GM10266 (cell line): ENCODE measurements at regions not wholly inside any gene's neighbourhood (a gene's known extent, or its start where the extent isn't known, plus 50 kb on each side); places are given as distances from the start of the nearest gene placed in this dataset.

ENCODE experiments used
- DNase-seq: peaks from one replicate; pipeline ENCODE4 v3.0.0; 2012; ENCODE audit errors: extremely low spot score
- TF ChIP-seq, protein P1 (sequence below): IDR thresholded peaks from 2 replicates; pipeline ENCODE4 v1.5.1; 2012; ENCODE audit warnings: mild to moderate bottlenecking, low read depth; ENCODE audit not compliant: control insufficient read depth, insufficient read depth; ENCODE audit errors: missing control alignments

DNA sequence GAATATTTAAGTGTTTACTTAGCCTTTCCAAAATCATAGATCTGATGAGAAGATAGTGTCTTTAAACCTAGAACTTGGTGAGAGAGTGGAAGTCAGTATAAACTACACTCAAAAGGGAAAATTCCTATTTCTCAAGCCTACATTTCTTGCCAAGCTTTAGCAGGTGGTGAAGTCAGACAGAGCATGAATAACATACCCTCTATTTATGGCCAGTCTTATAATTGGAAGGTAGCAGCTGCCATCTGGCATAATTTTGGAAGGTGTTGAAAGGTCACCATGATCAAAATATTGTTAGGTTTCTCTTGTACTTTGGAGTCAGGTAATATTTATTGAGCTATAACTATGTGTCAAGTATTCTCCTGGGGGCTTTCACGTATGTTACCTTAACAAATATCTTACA lies 729.3 kb upstream of the KIF2B start:
- DNase-seq = no peak
- TF ChIP-seq, protein P1, sequence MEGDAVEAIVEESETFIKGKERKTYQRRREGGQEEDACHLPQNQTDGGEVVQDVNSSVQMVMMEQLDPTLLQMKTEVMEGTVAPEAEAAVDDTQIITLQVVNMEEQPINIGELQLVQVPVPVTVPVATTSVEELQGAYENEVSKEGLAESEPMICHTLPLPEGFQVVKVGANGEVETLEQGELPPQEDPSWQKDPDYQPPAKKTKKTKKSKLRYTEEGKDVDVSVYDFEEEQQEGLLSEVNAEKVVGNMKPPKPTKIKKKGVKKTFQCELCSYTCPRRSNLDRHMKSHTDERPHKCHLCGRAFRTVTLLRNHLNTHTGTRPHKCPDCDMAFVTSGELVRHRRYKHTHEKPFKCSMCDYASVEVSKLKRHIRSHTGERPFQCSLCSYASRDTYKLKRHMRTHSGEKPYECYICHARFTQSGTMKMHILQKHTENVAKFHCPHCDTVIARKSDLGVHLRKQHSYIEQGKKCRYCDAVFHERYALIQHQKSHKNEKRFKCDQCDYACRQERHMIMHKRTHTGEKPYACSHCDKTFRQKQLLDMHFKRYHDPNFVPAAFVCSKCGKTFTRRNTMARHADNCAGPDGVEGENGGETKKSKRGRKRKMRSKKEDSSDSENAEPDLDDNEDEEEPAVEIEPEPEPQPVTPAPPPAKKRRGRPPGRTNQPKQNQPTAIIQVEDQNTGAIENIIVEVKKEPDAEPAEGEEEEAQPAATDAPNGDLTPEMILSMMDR = no peak

DNA sequence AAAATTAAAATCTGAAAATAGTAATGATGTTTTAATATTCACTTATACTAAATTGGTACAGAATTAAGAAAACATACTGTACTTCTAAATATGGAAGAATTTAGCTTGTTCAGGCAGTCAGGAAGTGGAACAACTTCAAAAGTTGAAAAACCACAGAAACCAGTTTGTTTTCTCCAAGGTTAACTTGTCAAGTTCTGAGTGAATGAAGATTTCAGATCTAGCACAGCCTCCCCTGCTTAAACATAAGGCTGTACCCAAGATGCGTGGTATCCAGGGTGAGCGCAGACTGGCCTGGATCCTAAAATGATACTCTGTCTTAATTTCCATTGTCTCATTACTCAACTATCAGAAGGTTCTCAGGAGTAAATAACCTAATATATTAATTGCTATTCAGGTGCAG lies 730.7 kb upstream of the KIF2B start:
- no peak for DNase-seq
- TF ChIP-seq, protein P1 = no peak

DNA sequence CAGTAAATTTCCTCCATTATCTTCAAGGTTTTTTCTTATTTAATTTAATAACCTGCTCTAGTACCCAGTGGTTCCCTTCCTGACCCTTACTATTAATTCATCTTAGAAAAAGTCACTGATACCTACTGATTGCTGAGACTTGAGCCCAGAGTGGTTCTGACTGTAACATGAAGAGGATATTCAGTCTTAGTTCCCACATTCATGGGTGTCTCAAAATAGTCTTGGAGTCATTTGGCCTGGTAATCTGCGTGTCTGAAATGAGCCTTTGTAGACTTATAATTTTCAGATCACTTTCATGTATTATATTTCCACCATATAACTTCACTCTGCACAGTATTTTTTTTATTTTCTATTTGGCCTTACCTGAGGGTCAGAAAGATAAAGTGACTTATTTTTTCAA lies 732.0 kb upstream of the KIF2B start:
- DNase-seq = no peak
- TF ChIP-seq, protein P1 = no peak

DNA sequence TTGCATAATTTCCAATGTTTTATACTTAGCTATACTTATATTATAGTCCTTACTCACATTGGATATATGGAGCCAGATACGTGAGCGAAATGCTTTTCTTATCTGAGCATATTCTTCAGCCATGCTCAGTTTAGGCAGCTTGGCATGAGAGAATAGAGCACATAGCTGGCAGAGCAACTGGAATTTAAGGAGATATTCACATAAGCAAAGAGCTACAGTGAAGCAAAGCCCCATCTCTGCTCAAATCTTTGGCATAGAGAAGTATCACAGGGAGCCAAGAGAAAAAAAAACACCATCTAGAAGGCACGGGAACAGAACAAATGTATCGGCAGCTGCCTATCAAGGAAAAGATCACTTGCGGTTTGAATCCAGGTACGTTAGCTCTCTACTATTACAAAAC lies 734.2 kb upstream of the KIF2B start:
- TF ChIP-seq, protein P1 = no peak
- no peak for DNase-seq

DNA sequence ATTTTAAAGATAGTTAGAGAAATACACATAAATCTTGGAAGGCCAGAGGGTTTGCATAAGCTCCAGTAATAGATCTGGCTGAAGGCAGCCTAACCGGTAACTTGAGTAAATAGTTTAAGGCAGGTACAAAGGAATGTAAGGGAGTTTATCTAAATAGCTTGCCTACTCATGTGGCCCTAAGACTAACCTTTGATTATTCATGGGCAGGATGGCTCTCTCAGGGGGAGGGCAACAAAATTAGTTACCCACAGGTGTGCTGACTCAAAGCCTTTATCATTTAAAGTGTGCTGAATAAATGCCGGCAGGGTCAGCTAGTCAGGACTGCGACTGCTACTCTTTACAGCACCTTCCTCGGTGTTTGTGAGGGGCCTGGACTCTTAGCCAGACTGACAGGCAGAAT lies 761.3 kb upstream of the KIF2B start:
- TF ChIP-seq, protein P1 = no peak
- DNase-seq = no peak

DNA sequence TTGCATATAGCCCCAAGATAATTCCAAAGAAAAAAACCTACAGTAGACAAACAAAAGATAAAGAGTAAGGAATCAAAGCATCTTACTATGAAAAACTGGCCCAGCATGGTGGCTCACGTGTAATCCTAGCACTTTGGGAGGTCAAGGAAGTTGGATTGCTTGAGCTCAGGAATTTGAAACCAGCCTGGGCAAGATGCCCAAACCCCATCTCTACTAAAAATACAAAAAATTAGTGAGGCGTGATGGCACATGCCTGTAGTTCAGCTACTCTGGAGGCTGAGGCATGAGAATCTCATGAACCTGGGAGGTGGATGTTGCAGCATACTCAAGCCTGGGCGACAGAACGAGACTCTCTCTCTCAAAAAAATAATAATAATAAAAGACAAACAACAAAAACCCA lies 764.7 kb upstream of the KIF2B start:
- DNase-seq = no peak
- TF ChIP-seq, protein P1 = no peak

DNA sequence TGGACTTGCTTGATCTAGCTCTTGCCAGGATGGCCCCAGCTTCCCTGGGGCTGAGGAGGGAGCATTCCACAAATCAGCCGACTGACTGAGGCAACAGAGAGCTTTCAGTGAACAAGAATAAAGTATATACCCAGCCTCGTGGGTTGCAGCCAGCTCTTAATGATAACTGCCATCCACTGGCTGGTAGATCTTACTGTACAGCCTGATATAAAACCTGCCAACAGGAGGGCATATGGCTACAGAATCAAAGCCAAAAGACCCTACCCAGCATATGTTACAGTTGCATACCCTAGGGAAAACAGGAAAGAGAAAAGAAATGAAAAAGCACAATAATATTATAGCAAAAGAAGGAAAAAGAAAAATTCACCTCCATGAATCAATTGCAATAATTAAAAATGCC lies 775.9 kb upstream of the KIF2B start:
- TF ChIP-seq, protein P1 = no peak
- no peak for DNase-seq
